GM21528 (cell line): ENCODE measurements at regions not wholly inside any gene's neighbourhood (a gene's known extent, or its start where the extent isn't known, plus 50 kb on each side); places are given as distances from the start of the nearest gene placed in this dataset.
"Not testable (repeated sequence)": the region's sequence is repeated elsewhere in the genome, so short reads cannot be mapped to it uniquely, and the experiment has no call there.

Experiments used
- ATAC-seq: cut with Tn5 transposase; IDR thresholded peaks from one replicate; pipeline ENCODE4 v1.9.1; 2021; ENCODE audit warnings: mild to moderate bottlenecking, moderate library complexity; ENCODE audit not compliant: unreplicated experiment, low FRiP score

- ATAC-seq, result no peak
These were observed 1390.8 kb downstream of the ZPLD1 start for GRCh38 chr3:103825586-103825985.

- ATAC-seq, result no peak
These were observed 1395.0 kb downstream of the ZPLD1 start for GRCh38 chr3:103829723-103830326.

- ATAC-seq, result no peak
These were observed 1412.6 kb downstream of the ZPLD1 start for GRCh38 chr3:103847081-103848062.

- no peak for ATAC-seq
These were observed 1417.0 kb downstream of the ZPLD1 start for GRCh38 chr3:103851793-103852192.

GRCh38 chr3:103862415-103862814 lies 1427.6 kb downstream of the ZPLD1 start:
- ATAC-seq, result no peak

- ATAC-seq, result no peak
These were observed 1428.6 kb downstream of the ZPLD1 start for GRCh38 chr3:103863381-103863780.

GRCh38 chr3:103866113-103866512 lies 1431.3 kb downstream of the ZPLD1 start:
- ATAC-seq, result no peak

- no peak for ATAC-seq
These were observed 1438.2 kb downstream of the ZPLD1 start for GRCh38 chr3:103873021-103873420.

- ATAC-seq, result no peak
These were observed 1439.2 kb downstream of the ZPLD1 start for GRCh38 chr3:103873897-103874545.

- ATAC-seq, result not testable (repeated sequence)
These were observed 1447.0 kb downstream of the ZPLD1 start for GRCh38 chr3:103881809-103882208.

GRCh38 chr3:103889675-103890074 lies 1454.9 kb downstream of the ZPLD1 start:
- ATAC-seq, result no peak

GRCh38 chr3:103894162-103894822 lies 1459.5 kb downstream of the ZPLD1 start:
- no peak for ATAC-seq

DNA sequence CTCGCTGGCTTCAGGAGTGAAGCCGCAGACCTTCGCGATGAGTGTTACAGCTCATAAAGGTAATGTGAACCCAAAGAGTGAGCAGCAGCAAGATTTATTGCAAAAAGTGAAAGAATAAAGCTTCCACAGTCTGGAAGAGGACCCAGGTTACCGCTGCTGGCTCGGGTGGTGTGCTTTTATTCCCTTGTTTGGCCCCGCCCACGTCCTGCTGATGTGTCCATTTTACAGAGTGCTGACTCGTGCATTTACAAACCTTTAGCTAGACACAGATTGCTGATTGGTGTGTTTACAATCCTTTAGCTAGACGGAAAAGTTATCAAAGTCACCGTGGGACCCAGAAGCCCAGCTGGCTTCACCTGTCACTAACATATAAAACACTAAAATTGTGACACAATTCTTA lies 1464.5 kb downstream of the ZPLD1 start:
- no peak for ATAC-seq

DNA sequence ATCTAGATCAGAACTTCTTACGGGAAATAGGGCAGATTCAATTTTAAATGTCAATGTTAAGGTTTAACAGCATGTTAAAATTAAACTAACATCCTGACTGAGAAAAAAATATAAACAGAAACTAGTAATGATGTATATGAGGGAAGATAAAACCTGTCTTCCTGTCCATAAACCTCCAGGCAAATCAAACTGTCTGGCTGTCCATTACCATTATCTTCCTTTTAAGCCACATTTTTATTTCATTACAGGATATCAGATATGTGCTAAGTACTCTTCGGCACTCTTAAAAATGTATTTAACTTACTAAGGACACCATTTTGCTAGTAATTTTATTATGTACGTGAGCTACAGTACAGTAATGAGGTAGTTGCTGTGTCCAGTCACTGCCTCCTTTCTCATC lies 1461.7 kb upstream of the ALCAM start:
- ATAC-seq, result no peak

DNA sequence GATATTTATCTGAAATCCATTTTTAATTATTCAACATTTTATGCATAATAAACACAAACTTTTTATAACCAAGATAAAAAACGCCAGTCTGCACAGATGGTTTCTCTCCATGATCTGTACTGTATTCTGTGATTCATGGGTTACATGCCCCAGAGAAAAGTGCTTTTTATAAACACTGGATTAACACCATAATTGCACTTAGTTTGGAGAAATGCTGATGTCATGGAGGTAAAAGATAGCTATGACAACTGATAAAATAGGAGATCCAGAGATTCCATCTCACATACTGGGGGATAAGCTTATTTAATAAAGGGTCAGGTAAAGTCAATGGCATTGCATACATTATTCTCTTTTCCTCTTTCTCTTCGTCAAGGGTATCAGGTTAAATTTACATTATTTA lies 1460.4 kb upstream of the ALCAM start:
- ATAC-seq, result no peak

DNA sequence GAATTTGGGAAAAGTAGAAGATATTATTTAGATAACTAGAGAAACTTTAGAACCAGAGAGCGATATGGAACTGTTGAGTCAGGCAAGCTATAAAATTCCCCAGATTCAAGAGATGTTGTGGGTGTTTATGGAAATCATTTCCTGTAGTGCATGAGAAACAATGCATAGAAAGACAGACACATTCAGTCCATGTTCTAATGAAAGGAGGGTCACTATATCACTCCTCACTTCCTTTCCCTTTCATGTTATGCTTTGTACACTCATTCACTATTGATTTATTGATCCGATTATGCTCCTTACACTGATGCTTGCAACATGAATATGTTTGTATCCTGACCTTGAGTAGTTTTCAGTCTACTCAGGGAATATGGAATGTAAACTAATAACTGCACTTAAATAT lies 1459.9 kb upstream of the ALCAM start:
- ATAC-seq, result no peak

- ATAC-seq, result no peak
These were observed 1459.1 kb upstream of the ALCAM start for GRCh38 chr3:103907567-103907966.

GRCh38 chr3:103909395-103909794 lies 1457.3 kb upstream of the ALCAM start:
- ATAC-seq, result no peak

DNA sequence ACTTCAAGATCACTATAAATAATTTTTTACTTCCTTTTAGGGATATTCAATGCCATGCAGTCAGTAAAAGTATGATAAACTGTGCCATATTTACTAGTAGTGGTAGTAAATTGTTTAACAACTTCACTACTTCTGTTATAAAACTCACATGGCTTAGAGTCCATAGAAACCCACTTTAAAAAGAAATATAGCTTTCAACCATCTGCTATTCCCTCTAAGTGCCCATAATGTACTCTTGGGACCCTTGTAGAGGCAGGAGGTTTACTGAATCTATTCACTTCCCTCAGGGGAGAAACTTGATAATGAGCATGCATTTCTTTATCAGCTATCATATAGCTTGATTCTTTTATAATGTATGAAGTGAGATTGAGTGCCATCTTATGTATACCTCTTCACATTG lies 1448.4 kb upstream of the ALCAM start:
- no peak for ATAC-seq

DNA sequence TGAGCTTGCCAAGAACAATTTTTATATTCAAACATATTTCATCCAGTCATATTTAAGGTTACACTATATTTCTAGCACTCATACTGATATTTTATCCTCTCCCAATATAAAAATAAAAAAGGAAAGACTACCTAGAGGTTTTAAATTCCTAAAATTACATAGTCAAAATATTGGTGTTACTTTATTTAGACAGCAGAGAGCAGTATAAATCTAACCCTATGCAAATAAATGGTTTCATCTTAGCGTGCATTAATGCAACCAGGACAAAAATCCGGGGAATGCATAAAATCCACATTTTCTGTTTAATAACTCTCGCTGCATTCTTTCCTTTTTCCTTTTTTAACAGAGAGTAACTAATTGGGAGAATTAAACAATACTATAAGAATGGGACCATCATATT lies 1447.4 kb upstream of the ALCAM start:
- no peak for ATAC-seq

GRCh38 chr3:103923907-103924306 lies 1442.8 kb upstream of the ALCAM start:
- no peak for ATAC-seq
